ENCODE measurements at regions not wholly inside any gene's neighbourhood (a gene's known extent, or its start where the extent isn't known, plus 50 kb on each side); places are given as distances from the start of the nearest gene placed in this dataset.

GRCh38 chr9:97132865-97133264 lies 93.9 kb upstream of the CTSV start:
- TF ChIP-seq, protein P1, sequence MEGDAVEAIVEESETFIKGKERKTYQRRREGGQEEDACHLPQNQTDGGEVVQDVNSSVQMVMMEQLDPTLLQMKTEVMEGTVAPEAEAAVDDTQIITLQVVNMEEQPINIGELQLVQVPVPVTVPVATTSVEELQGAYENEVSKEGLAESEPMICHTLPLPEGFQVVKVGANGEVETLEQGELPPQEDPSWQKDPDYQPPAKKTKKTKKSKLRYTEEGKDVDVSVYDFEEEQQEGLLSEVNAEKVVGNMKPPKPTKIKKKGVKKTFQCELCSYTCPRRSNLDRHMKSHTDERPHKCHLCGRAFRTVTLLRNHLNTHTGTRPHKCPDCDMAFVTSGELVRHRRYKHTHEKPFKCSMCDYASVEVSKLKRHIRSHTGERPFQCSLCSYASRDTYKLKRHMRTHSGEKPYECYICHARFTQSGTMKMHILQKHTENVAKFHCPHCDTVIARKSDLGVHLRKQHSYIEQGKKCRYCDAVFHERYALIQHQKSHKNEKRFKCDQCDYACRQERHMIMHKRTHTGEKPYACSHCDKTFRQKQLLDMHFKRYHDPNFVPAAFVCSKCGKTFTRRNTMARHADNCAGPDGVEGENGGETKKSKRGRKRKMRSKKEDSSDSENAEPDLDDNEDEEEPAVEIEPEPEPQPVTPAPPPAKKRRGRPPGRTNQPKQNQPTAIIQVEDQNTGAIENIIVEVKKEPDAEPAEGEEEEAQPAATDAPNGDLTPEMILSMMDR (IDR thresholded peaks at IDR 0.05; ENCODE audit: low read depth, low read length) = no peak
- TF ChIP-seq EZH2phosphoT487 (IDR thresholded peaks at IDR 0.05; ENCODE audit: low read depth) = no peak

Data from OCI-LY3 (cell line).